ENCODE measurements at regions not wholly inside any gene's neighbourhood (a gene's known extent, or its start where the extent isn't known, plus 50 kb on each side); places are given as distances from the start of the nearest gene placed in this dataset.

- Histone ChIP-seq H4K20me1 (ENCODE audit: insufficient read depth, low read length) (no peaks in the 10 kb centered on the region), H3K36me3 (ENCODE audit: insufficient read depth, low read length) (no peaks in the 10 kb centered on the region), H3K27ac (ENCODE audit: low read depth, low read length, poor library complexity, severe bottlenecking) (no peak overlapping the region), H2AFZ (ENCODE audit: low read length) (no peak overlapping the region), H3K4me1 (ENCODE audit: insufficient read depth, low read length, poor library complexity, severe bottlenecking) (peaks cover 22% of the 10 kb centered on the region), H3K9me3 (ENCODE audit: low read length) (no peaks in the 10 kb centered on the region), H3K79me2 (ENCODE audit: insufficient read depth, low read depth, low read length) (no peaks in the 10 kb centered on the region), H3K9me2 (ENCODE audit: insufficient read depth, low read length) (no peaks in the 10 kb centered on the region), H3K4me3 (ENCODE audit: low read depth, low read length, poor library complexity, severe bottlenecking) (no peak overlapping the region), H3K4me2 (ENCODE audit: low read length) (no peak overlapping the region; the same call in 1 of the 2 replicates)
- POLR2A ChIA-PET, result interaction anchor here (1.5 to 1.6 kb wide), 2 partner anchors 33 to 156 kb away, joined by 3 to 5 read pairs; no protein-coding TSS in a partner anchor
- no peak for DNase-seq (ENCODE audit: low spot score)
- TF ChIP-seq CTCF (conservative IDR thresholded peaks at IDR 0.05; ENCODE audit: low read length) (no peak), EZH2phosphoT487 (IDR thresholded peaks at IDR 0.05; ENCODE audit: borderline replicate concordance, low read depth, low read length) (no peak)
- intact Hi-C loops (cut with micrococcal nuclease; ENCODE audit: unreplicated experiment), result no loop called here
- BruUV-seq (replicated peaks), result no TSS peak
- CTCF ChIA-PET (ENCODE audit: unreplicated experiment), result interaction anchor here (0.6 kb wide), 1 partner anchor 313 kb away, joined by 3 read pairs; no protein-coding TSS in a partner anchor
Observed at GRCh38 chr20:56689318-56689717, 60.2 kb downstream of the TFAP2C start.

GRCh38 chr20:56689852-56690485 is 60.9 kb downstream of the TFAP2C start:
- Histone ChIP-seq H3K4me2 (ENCODE audit: low read length) (peak overlapping the region; percentile 65), H3K9me3 (ENCODE audit: low read length) (no peaks in the 10 kb centered on the region), H2AFZ (ENCODE audit: low read length) (peak overlapping the region; percentile 51; the same call in 1 of the 2 replicates), H3K79me2 (ENCODE audit: insufficient read depth, low read depth, low read length) (no peaks in the 10 kb centered on the region), H3K27ac (ENCODE audit: low read depth, low read length, poor library complexity, severe bottlenecking) (peak overlapping the region; percentile 47), H3K36me3 (ENCODE audit: insufficient read depth, low read length) (no peaks in the 10 kb centered on the region), H3K4me3 (ENCODE audit: low read depth, low read length, poor library complexity, severe bottlenecking) (peak overlapping the region; percentile 1), H3K9me2 (ENCODE audit: insufficient read depth, low read length) (no peaks in the 10 kb centered on the region), H4K20me1 (ENCODE audit: insufficient read depth, low read length) (no peaks in the 10 kb centered on the region), H3K4me1 (ENCODE audit: insufficient read depth, low read length, poor library complexity, severe bottlenecking) (peaks cover 22% of the 10 kb centered on the region)
- peak; percentile 76 for DNase-seq (ENCODE audit: low spot score)
- BruUV-seq (replicated peaks), result no TSS peak
- CTCF ChIA-PET (ENCODE audit: unreplicated experiment), result interaction anchor here (1.1 kb wide), 1 partner anchor 9 kb away, joined by 3 read pairs; no protein-coding TSS in a partner anchor
- intact Hi-C loops (cut with micrococcal nuclease; ENCODE audit: unreplicated experiment), result no loop called here
- POLR2A ChIA-PET, result interaction anchor here (0.7 to 1.6 kb wide), 3 partner anchors 32 to 155 kb away, joined by 3 to 5 read pairs (median 3); no protein-coding TSS in a partner anchor
- TF ChIP-seq EZH2phosphoT487 (IDR thresholded peaks at IDR 0.05; ENCODE audit: borderline replicate concordance, low read depth, low read length), result no peak
- TF ChIP-seq CTCF (conservative IDR thresholded peaks at IDR 0.05; ENCODE audit: low read length), result no peak

Data from OCI-LY7 (cell line).